Embryonic facial prominence (tissue), 1 donor: ENCODE measurements at regions not wholly inside any gene's neighbourhood (a gene's known extent, or its start where the extent isn't known, plus 50 kb on each side); places are given as distances from the start of the nearest gene placed in this dataset.
A peak's percentile ranks its signal among the peaks of the same experiment; 100 is the strongest.

Experiments used
- DNase-seq: peaks from one replicate; pipeline ENCODE4 v3.0.0-alpha.2; 2016; ENCODE audit errors: extremely low spot score

DNA sequence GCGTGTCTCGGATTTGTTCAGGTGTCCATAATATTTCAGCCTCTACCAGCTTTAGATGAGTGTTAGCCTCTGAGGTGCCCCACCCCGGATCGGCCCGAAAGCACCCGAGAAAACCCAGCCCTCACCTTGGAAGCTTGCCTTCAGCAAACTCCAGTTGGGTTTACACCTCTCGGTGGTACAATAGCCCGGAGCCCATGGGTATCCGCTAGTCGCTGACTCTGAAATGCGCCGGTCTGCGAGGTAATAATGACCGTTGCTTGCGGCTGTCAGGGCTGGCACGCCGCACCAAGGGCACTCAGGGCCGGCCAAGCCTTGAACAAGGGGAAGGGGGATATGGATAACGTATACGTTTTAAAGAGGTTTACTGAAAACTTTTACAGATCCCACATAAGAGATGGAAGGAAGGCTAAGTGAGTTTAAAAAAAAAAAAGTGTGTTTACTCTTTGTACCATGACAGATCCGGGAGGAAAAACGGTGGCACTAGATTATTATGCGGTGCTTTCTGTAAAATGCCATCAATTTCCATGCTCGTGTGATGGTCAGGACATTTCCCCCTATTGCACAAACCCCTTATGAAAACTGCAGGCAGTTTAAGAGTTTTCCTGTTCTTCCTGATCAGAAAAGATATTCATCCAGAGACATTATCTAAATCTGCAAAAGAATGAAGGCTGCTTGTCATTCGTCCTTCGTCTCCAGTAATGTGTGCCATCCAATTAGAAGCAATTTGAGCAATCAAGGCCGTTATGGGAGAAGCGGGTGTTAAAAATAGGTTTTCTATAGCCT lies 124.2 kb downstream of the TMEM161B start:
- no peak for DNase-seq

GRCh38 chr5:88143693-88144218 lies 124.9 kb downstream of the TMEM161B start:
- no peak for DNase-seq

GRCh38 chr5:88142886-88143692 lies 125.6 kb downstream of the TMEM161B start:
- DNase-seq: no peak

GRCh38 chr5:88142636-88142885 lies 126.1 kb downstream of the TMEM161B start:
- no peak for DNase-seq

DNA sequence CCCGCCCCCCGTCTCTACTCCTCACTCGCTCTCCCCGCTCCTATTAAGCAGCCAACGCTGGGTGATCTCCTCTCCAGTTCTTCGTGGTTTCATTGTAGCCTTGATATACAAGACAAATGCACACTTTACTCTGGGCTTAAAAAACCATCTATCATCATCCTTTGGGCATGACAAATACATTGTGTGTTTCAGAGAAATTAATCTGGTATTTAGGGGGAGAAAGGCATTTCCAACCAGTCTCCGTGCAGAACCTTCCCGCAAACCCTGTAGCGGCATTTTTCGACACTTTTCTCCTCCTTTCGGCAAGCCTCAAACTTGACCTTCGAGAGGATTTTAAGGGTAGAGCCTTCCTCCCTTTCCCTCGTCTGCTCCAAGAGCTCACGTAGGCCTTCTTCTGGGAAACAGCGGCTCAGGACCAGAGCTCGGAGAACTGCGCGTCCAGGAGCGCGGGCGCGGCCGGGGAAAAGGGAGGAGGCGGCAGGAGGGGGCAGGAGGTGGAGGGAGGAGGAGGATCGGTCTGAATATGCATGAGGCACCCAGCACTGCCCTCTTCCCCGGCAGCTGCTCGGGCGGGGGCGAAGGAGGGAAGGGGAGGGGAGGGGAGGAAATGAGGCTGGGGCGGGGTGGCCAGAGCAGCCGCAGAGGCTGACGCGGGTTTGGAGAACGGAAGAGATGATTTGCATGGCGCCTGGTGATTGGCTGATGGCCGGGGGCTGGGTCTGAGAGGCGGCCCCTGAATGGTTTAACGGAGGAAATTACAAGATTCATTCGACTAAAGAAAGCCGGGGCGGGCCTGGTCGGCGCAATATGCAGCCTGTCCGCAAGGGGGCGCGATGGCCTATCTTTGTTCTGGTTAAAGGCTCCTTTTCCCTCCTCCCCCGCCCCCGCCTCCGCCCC lies 127.5 kb downstream of the TMEM161B start:
- DNase-seq: peak; percentile 93

GRCh38 chr5:88140396-88140855 lies 128.2 kb downstream of the TMEM161B start:
- no peak for DNase-seq

DNA sequence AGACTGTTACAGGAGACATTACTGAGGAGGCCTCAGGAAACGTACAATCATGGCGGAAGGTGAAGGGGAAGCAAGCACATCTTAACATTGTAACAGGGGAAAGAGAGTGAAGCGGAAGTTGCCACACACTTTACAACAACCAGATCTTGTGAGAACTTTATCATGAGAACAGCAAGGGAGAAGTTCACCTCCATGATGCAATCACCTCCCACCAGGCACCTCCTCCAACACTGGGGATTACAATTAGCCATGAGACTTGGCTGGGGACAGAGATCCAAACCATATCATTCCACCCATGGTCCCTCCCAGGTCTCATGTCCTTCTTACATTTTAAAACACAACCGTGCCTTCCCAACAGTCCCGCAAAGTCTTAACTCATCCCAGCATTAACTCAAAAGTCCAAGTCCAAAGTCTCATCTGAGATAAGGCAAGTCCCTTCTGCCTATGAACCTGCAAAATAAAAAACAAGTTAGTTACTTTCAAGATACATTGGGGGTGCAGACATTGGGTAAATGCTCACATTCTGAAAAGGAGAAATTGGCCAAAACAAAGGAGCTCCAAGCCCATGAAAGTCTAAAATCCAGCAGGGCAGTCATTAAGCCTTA lies 138.3 kb downstream of the TMEM161B start:
- DNase-seq: no peak

DNA sequence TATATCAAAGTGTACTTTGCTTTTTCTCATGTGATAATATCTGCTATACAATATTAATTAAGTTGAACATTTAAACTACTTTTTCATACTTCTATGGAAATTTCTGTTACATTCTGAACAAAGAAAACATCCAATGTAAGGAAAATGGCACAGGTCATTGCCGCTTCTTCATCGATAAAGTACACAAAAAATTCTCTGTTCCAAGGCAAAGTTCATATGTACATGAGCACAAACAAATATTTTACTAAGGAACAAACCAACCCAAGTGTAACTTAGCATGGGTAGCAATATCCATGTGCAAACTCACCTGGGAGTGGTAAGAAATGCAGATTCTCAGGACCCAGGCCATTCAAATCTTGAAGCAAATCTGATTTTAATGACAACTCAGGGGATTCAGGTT lies 139.8 kb downstream of the TMEM161B start:
- DNase-seq: no peak

GRCh38 chr5:88119535-88120125 lies 149.0 kb downstream of the TMEM161B start:
- DNase-seq: no peak

GRCh38 chr5:88118179-88118578 lies 150.5 kb downstream of the TMEM161B start:
- no peak for DNase-seq

- DNase-seq: no peak
Observed at GRCh38 chr5:88117546-88117945, 151.1 kb downstream of the TMEM161B start.

- DNase-seq: no peak
Observed at GRCh38 chr5:88116396-88116795, 152.2 kb downstream of the TMEM161B start.

GRCh38 chr5:88115211-88115610 lies 153.4 kb downstream of the TMEM161B start:
- DNase-seq: no peak

DNA sequence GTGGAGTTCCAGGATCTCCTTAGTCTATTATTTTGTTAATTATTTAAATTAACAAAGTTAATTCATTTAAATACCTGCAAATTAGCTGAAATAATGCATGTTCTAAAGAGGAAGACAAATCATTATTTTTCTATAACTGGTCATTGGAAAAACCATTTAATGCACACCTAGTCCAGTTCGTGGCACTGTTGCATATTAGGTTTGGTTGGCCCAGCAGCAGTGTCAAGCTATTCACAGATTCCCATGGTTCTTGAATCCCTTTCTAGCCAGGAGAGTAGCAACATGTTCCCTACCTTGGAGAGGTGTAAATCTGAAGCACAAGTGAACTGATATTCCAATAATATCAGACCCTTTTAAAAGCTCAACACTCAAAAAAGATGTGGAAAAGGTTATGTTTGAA lies 155.2 kb downstream of the TMEM161B start:
- DNase-seq: no peak

- no peak for DNase-seq
Observed at GRCh38 chr5:88109818-88110217, 158.8 kb downstream of the TMEM161B start.

GRCh38 chr5:88108490-88109279 lies 160.0 kb downstream of the TMEM161B start:
- no peak for DNase-seq

- no peak for DNase-seq
Observed at GRCh38 chr5:88094906-88095496, 173.6 kb downstream of the TMEM161B start.

DNA sequence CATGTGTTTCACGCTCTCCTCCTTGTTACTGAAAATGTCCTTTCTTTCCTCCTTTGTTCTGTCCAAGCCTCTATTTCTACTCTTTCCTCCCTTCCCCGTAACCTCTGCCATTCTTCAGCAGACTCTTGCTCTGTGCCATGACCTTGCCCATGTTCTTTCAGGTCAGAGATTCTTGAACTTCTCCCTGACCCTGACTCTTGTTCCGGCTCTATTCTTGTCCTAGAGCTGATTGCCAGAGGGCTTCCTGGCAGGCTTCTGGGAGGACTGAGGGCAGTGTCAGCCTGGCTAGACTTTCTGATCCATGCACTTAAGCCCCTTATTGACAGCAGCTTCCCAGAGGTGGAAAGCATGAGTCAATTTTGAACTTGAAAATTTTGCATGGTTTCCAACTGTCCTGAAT lies 174.2 kb downstream of the TMEM161B start:
- DNase-seq: no peak

- no peak for DNase-seq
Observed at GRCh38 chr5:88093765-88094164, 174.9 kb downstream of the TMEM161B start.
